ENCODE measurements at regions not wholly inside any gene's neighbourhood (a gene's known extent, or its start where the extent isn't known, plus 50 kb on each side); places are given as distances from the start of the nearest gene placed in this dataset.

DNA sequence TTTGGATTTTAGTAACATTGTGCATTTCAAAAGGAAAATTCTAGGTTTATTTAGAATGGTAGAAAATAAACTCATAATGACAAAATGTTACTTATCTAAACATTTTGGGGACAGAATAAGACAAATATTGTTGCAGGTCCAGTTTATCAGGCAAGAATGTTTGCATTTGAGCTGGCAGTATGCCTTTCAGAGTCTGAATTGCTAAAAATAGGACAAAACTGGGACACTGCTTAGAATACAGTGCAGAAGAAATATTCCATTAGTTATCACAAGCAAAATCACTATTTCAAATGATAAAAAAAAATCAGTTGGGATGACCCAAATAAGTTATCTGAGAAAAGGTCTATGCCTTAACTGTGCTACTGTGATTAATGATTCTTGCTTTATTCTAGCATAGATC, 870.3 kb upstream of the MIR17HG start:
- TF ChIP-seq GATA2 (IDR thresholded peaks at IDR 0.05; ENCODE audit: low read depth, low read length): no peak
- TF ChIP-seq GATA3 (IDR thresholded peaks at IDR 0.05; ENCODE audit: low read depth, low read length): no peak

Data from SH-SY5Y (cell line).